ENCODE measurements at regions not wholly inside any gene's neighbourhood (a gene's known extent, or its start where the extent isn't known, plus 50 kb on each side); places are given as distances from the start of the nearest gene placed in this dataset.

GRCh38 chr3:117133066-117133465, 423.5 kb downstream of the TUSC7 start:
- H3K79me2 ChIP-seq (ENCODE audit: low read depth) = no peaks in the 10 kb centered on the region
- CTCF ChIA-PET = no interaction called here
- H3K27ac ChIP-seq = no peak overlapping the region
- BruUV-seq (replicated peaks) = no TSS peak
- H3F3A ChIP-seq (ENCODE audit: insufficient read depth, low read depth) = no peaks in the 10 kb centered on the region
- no peaks in the 10 kb centered on the region for H3K9me3 ChIP-seq (ENCODE audit: insufficient read depth, low read depth)
- no peak overlapping the region for H3K4me2 ChIP-seq
- H3K4me1 ChIP-seq (replicated peaks; ENCODE audit: insufficient read depth) = no peaks in the 10 kb centered on the region
- no peaks in the 10 kb centered on the region for H3K36me3 ChIP-seq (ENCODE audit: low read depth)
- H3K27me3 ChIP-seq (ENCODE audit: insufficient read depth, low read depth) = no peaks in the 10 kb centered on the region; the same call in 1 of the 2 replicates
- intact Hi-C loops (cut with micrococcal nuclease; ENCODE audit: unreplicated experiment) = no loop called here
- H2AFZ ChIP-seq = no peak overlapping the region
- H3K4me3 ChIP-seq = no peak overlapping the region
- TF ChIP-seq CTCF (conservative IDR thresholded peaks at IDR 0.05) = no peak
- no peak for TF ChIP-seq EZH2 (IDR thresholded peaks at IDR 0.05; ENCODE audit: low read depth)
- DNase-seq = no peak
- no peaks in the 10 kb centered on the region for H3K9me2 ChIP-seq (ENCODE audit: insufficient read depth)
- no peaks in the 10 kb centered on the region for H4K20me1 ChIP-seq (ENCODE audit: insufficient read depth)
- POLR2A ChIA-PET (ENCODE audit: unreplicated experiment) = no interaction called here

GRCh38 chr3:117135207-117135606, 425.6 kb downstream of the TUSC7 start:
- H4K20me1 ChIP-seq (ENCODE audit: insufficient read depth) = no peaks in the 10 kb centered on the region
- TF ChIP-seq EZH2 (IDR thresholded peaks at IDR 0.05; ENCODE audit: low read depth) (no peak), CTCF (conservative IDR thresholded peaks at IDR 0.05) (no peak)
- no peaks in the 10 kb centered on the region; the same call in 1 of the 2 replicates for H3K27me3 ChIP-seq (ENCODE audit: insufficient read depth, low read depth)
- H3K4me3 ChIP-seq = no peak overlapping the region
- CTCF ChIA-PET = no interaction called here
- no peaks in the 10 kb centered on the region for H3K79me2 ChIP-seq (ENCODE audit: low read depth)
- no peaks in the 10 kb centered on the region for H3K9me3 ChIP-seq (ENCODE audit: insufficient read depth, low read depth)
- H3K27ac ChIP-seq = no peak overlapping the region
- H3K9me2 ChIP-seq (ENCODE audit: insufficient read depth) = no peaks in the 10 kb centered on the region
- H3K36me3 ChIP-seq (ENCODE audit: low read depth) = no peaks in the 10 kb centered on the region
- H2AFZ ChIP-seq = no peak overlapping the region
- no peaks in the 10 kb centered on the region for H3K4me1 ChIP-seq (replicated peaks; ENCODE audit: insufficient read depth)
- intact Hi-C loops (cut with micrococcal nuclease; ENCODE audit: unreplicated experiment) = no loop called here
- no peaks in the 10 kb centered on the region for H3F3A ChIP-seq (ENCODE audit: insufficient read depth, low read depth)
- no TSS peak for BruUV-seq (replicated peaks)
- no peak overlapping the region for H3K4me2 ChIP-seq
- DNase-seq = no peak
- POLR2A ChIA-PET (ENCODE audit: unreplicated experiment) = no interaction called here

GRCh38 chr3:117136003-117136402, 426.4 kb downstream of the TUSC7 start:
- Histone ChIP-seq H3K4me3 (no peak overlapping the region), H3K36me3 (ENCODE audit: low read depth) (no peaks in the 10 kb centered on the region), H3K4me1 (replicated peaks; ENCODE audit: insufficient read depth) (no peaks in the 10 kb centered on the region), H3K79me2 (ENCODE audit: low read depth) (no peaks in the 10 kb centered on the region), H3K9me3 (ENCODE audit: insufficient read depth, low read depth) (no peaks in the 10 kb centered on the region), H3F3A (ENCODE audit: insufficient read depth, low read depth) (no peaks in the 10 kb centered on the region), H3K9me2 (ENCODE audit: insufficient read depth) (no peaks in the 10 kb centered on the region), H4K20me1 (ENCODE audit: insufficient read depth) (no peaks in the 10 kb centered on the region), H2AFZ (no peak overlapping the region), H3K4me2 (no peak overlapping the region), H3K27me3 (ENCODE audit: insufficient read depth, low read depth) (no peaks in the 10 kb centered on the region; the same call in 1 of the 2 replicates), H3K27ac (no peak overlapping the region)
- no TSS peak for BruUV-seq (replicated peaks)
- ChIA-PET CTCF (no interaction called here), POLR2A (ENCODE audit: unreplicated experiment) (no interaction called here)
- intact Hi-C loops (cut with micrococcal nuclease; ENCODE audit: unreplicated experiment) = no loop called here
- DNase-seq = no peak
- TF ChIP-seq CTCF (conservative IDR thresholded peaks at IDR 0.05) (no peak), EZH2 (IDR thresholded peaks at IDR 0.05; ENCODE audit: low read depth) (no peak)

Data from PC-9 (cell line).